ENCODE measurements at regions not wholly inside any gene's neighbourhood (a gene's known extent, or its start where the extent isn't known, plus 50 kb on each side); places are given as distances from the start of the nearest gene placed in this dataset.

- H2AFZ ChIP-seq, result no peak overlapping the region
- no peaks in the 10 kb centered on the region for H3K36me3 ChIP-seq (ENCODE audit: low read depth)
- no peaks in the 10 kb centered on the region for H3K9me3 ChIP-seq (ENCODE audit: low read depth)
- H3F3A ChIP-seq (ENCODE audit: insufficient read depth), result no peaks in the 10 kb centered on the region
- H4K20me1 ChIP-seq (ENCODE audit: insufficient read depth), result no peaks in the 10 kb centered on the region
- no peak overlapping the region for H3K9ac ChIP-seq
- in situ Hi-C loops (cut with MboI), result no loop called here
- no peaks in the 10 kb centered on the region for H3K4me1 ChIP-seq (ENCODE audit: insufficient read depth)
- peaks cover 12% of the 10 kb centered on the region; the same call in 1 of the 2 replicates for H3K27me3 ChIP-seq (replicated peaks; ENCODE audit: insufficient read depth)
- H3K9me2 ChIP-seq (ENCODE audit: insufficient read depth), result no peaks in the 10 kb centered on the region
- WGBS, 2 experiments (ENCODE audit: low coverage in 1 of 2, low lambda C conversion rate in 2 of 2, missing lambda C conversion rate in 2 of 2), result 76 to 78% methylated on average over 8 to 9 of the region's 9 CpGs
- DNase-seq, result no peak
- H3K4me2 ChIP-seq (ENCODE audit: unreplicated experiment), result no peak overlapping the region
- H3K4me3 ChIP-seq, result no peak overlapping the region
- H3K79me2 ChIP-seq (ENCODE audit: insufficient read depth), result no peaks in the 10 kb centered on the region
- TF ChIP-seq EZH2 (IDR thresholded peaks at IDR 0.05; ENCODE audit: insufficient read depth, poor library complexity, severe bottlenecking) (no peak), EZH2phosphoT487 (IDR thresholded peaks at IDR 0.05; ENCODE audit: insufficient read depth, low read depth) (no peak)
- no peak overlapping the region for H3K27ac ChIP-seq
Measured at GRCh38 chr18:46392576-46392975, 264.4 kb downstream of the LOXHD1 start.

GRCh38 chr18:46393230-46393629, 263.8 kb downstream of the LOXHD1 start:
- 42 to 64% methylated on average over 7 to 8 of the region's 8 CpGs for WGBS, 2 experiments (ENCODE audit: low coverage in 1 of 2, low lambda C conversion rate in 2 of 2, missing lambda C conversion rate in 2 of 2)

GRCh38 chr18:46393961-46394360, 263.1 kb downstream of the LOXHD1 start:
- in situ Hi-C loops (cut with MboI), result no loop called here
- Histone ChIP-seq H4K20me1 (ENCODE audit: insufficient read depth) (no peaks in the 10 kb centered on the region), H3K9me3 (ENCODE audit: low read depth) (no peaks in the 10 kb centered on the region), H3K9ac (no peak overlapping the region), H3K79me2 (ENCODE audit: insufficient read depth) (no peaks in the 10 kb centered on the region), H3K27ac (no peak overlapping the region), H3K27me3 (replicated peaks; ENCODE audit: insufficient read depth) (peaks cover under 1% of the 10 kb centered on the region; the same call in 1 of the 2 replicates), H3K4me1 (ENCODE audit: insufficient read depth) (no peaks in the 10 kb centered on the region), H3F3A (ENCODE audit: insufficient read depth) (no peaks in the 10 kb centered on the region), H3K4me2 (ENCODE audit: unreplicated experiment) (no peak overlapping the region), H3K4me3 (no peak overlapping the region), H3K36me3 (ENCODE audit: low read depth) (no peaks in the 10 kb centered on the region), H3K9me2 (ENCODE audit: insufficient read depth) (no peaks in the 10 kb centered on the region), H2AFZ (no peak overlapping the region)
- no peak for TF ChIP-seq EZH2 (IDR thresholded peaks at IDR 0.05; ENCODE audit: insufficient read depth, poor library complexity, severe bottlenecking)
- no peak for TF ChIP-seq EZH2phosphoT487 (IDR thresholded peaks at IDR 0.05; ENCODE audit: insufficient read depth, low read depth)
- DNase-seq, result no peak
- WGBS, 2 experiments (ENCODE audit: low coverage in 1 of 2, low lambda C conversion rate in 2 of 2, missing lambda C conversion rate in 2 of 2), result 61 to 69% methylated on average over 6 of the region's 6 CpGs

More at GRCh38 chr18:46393230-46393629, 263.8 kb downstream of the LOXHD1 start:
- no peak overlapping the region for H3K4me3 ChIP-seq
- TF ChIP-seq EZH2phosphoT487 (IDR thresholded peaks at IDR 0.05; ENCODE audit: insufficient read depth, low read depth) (no peak), EZH2 (IDR thresholded peaks at IDR 0.05; ENCODE audit: insufficient read depth, poor library complexity, severe bottlenecking) (no peak)
- H3K27me3 ChIP-seq (replicated peaks; ENCODE audit: insufficient read depth), result peaks cover 8% of the 10 kb centered on the region; the same call in 1 of the 2 replicates
- H3K9ac ChIP-seq, result no peak overlapping the region
- DNase-seq, result no peak
- H3K36me3 ChIP-seq (ENCODE audit: low read depth), result no peaks in the 10 kb centered on the region
- H3K79me2 ChIP-seq (ENCODE audit: insufficient read depth), result no peaks in the 10 kb centered on the region
- H3K9me2 ChIP-seq (ENCODE audit: insufficient read depth), result no peaks in the 10 kb centered on the region
- no peaks in the 10 kb centered on the region for H3K9me3 ChIP-seq (ENCODE audit: low read depth)
- H2AFZ ChIP-seq, result no peak overlapping the region
- H4K20me1 ChIP-seq (ENCODE audit: insufficient read depth), result no peaks in the 10 kb centered on the region
- in situ Hi-C loops (cut with MboI), result no loop called here
- H3F3A ChIP-seq (ENCODE audit: insufficient read depth), result no peaks in the 10 kb centered on the region
- no peak overlapping the region for H3K4me2 ChIP-seq (ENCODE audit: unreplicated experiment)
- H3K27ac ChIP-seq, result no peak overlapping the region
- no peaks in the 10 kb centered on the region for H3K4me1 ChIP-seq (ENCODE audit: insufficient read depth)

- no peaks in the 10 kb centered on the region for H3K4me1 ChIP-seq (ENCODE audit: insufficient read depth)
- TF ChIP-seq EZH2phosphoT487 (IDR thresholded peaks at IDR 0.05; ENCODE audit: insufficient read depth, low read depth), result no peak
- no peak for TF ChIP-seq EZH2 (IDR thresholded peaks at IDR 0.05; ENCODE audit: insufficient read depth, poor library complexity, severe bottlenecking)
- no peak overlapping the region for H3K9ac ChIP-seq
- in situ Hi-C loops (cut with MboI), result no loop called here
- no peak overlapping the region for H3K4me3 ChIP-seq
- H2AFZ ChIP-seq, result no peak overlapping the region
- 33 to 49% methylated on average over 4 of the region's 4 CpGs for WGBS, 2 experiments (ENCODE audit: low coverage in 1 of 2, low lambda C conversion rate in 2 of 2, missing lambda C conversion rate in 2 of 2)
- no peak for DNase-seq
- H3K9me2 ChIP-seq (ENCODE audit: insufficient read depth), result no peaks in the 10 kb centered on the region
- no peaks in the 10 kb centered on the region for H4K20me1 ChIP-seq (ENCODE audit: insufficient read depth)
- no peaks in the 10 kb centered on the region for H3F3A ChIP-seq (ENCODE audit: insufficient read depth)
- no peaks in the 10 kb centered on the region for H3K9me3 ChIP-seq (ENCODE audit: low read depth)
- no peaks in the 10 kb centered on the region; the same call in 1 of the 2 replicates for H3K27me3 ChIP-seq (replicated peaks; ENCODE audit: insufficient read depth)
- no peak overlapping the region for H3K4me2 ChIP-seq (ENCODE audit: unreplicated experiment)
- no peaks in the 10 kb centered on the region for H3K79me2 ChIP-seq (ENCODE audit: insufficient read depth)
- H3K27ac ChIP-seq, result no peak overlapping the region
- H3K36me3 ChIP-seq (ENCODE audit: low read depth), result no peaks in the 10 kb centered on the region
Measured at GRCh38 chr18:46395795-46396194, 261.2 kb downstream of the LOXHD1 start.

GRCh38 chr18:46397174-46397573, 259.8 kb downstream of the LOXHD1 start:
- no peak overlapping the region for H3K27ac ChIP-seq
- no peak overlapping the region for H3K4me3 ChIP-seq
- no peak overlapping the region for H3K4me2 ChIP-seq (ENCODE audit: unreplicated experiment)
- in situ Hi-C loops (cut with MboI), result no loop called here
- H3K9ac ChIP-seq, result no peak overlapping the region
- no peaks in the 10 kb centered on the region for H3F3A ChIP-seq (ENCODE audit: insufficient read depth)
- H3K27me3 ChIP-seq (replicated peaks; ENCODE audit: insufficient read depth), result no peaks in the 10 kb centered on the region; the same call in 1 of the 2 replicates
- no peaks in the 10 kb centered on the region for H3K4me1 ChIP-seq (ENCODE audit: insufficient read depth)
- H4K20me1 ChIP-seq (ENCODE audit: insufficient read depth), result no peaks in the 10 kb centered on the region
- TF ChIP-seq EZH2 (IDR thresholded peaks at IDR 0.05; ENCODE audit: insufficient read depth, poor library complexity, severe bottlenecking), result no peak
- TF ChIP-seq EZH2phosphoT487 (IDR thresholded peaks at IDR 0.05; ENCODE audit: insufficient read depth, low read depth), result no peak
- H3K9me3 ChIP-seq (ENCODE audit: low read depth), result no peaks in the 10 kb centered on the region
- no peaks in the 10 kb centered on the region for H3K9me2 ChIP-seq (ENCODE audit: insufficient read depth)
- no peaks in the 10 kb centered on the region for H3K79me2 ChIP-seq (ENCODE audit: insufficient read depth)
- H3K36me3 ChIP-seq (ENCODE audit: low read depth), result no peaks in the 10 kb centered on the region
- DNase-seq, result no peak
- no peak overlapping the region for H2AFZ ChIP-seq
